AG04449 (cell line): ENCODE measurements at regions not wholly inside any gene's neighbourhood (a gene's known extent, or its start where the extent isn't known, plus 50 kb on each side); places are given as distances from the start of the nearest gene placed in this dataset.

Source experiments
- CTCF ChIA-PET: fragments of 350-600 bp; formaldehyde crosslinking; extraction: SDS; loops from one replicate; lab custom pipeline; 2021; ENCODE audit warnings: antibody characterized with exemption; lab: Yijun Ruan, JAX
- POLR2A ChIA-PET: fragments of 400-600, 350-600 bp; formaldehyde crosslinking; extraction: SDS; loops from one replicate; lab custom pipeline; 2020; ENCODE audit warnings: antibody characterized with exemption, inconsistent platforms; lab: Yijun Ruan, JAX
- DNase-seq: peaks from one replicate; pipeline ENCODE4 v3.0.0-alpha.2; 2010; ENCODE audit warnings: low read depth, low spot score
- H3K4me3 ChIP-seq: 2 replicates; pipeline ENCODE4 v1.5.1; 2011; ENCODE audit warnings: low read depth, mild to moderate bottlenecking, control low read depth, low read length
- TF ChIP-seq, protein P1 (sequence below): IDR thresholded peaks from one replicate; pipeline ENCODE4 v1.5.1; 2011; ENCODE audit warnings: mild to moderate bottlenecking, moderate library complexity, low read length, control low read depth, inconsistent platforms; ENCODE audit not compliant: insufficient read depth; ENCODE audit errors: missing control alignments

DNA sequence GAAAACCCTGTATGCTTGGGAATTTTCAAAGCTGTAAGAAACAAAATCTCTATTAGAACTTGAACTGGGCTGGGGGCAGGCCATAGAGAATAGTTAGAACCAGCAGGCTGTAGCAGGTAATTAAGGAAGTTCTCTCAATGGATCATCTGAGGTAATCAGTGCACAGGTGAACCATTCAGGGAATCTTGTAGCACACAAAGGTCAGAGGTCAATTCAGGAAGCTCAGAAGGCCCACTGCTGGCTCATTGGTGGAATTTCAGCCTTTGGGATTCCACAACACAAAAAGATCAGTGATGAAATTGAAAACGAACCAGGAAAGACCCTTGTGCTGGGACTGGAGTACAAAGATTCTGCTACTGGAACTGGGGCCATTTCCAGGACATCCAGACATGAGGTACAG, 82.0 kb downstream of the TMEM168 start:
- H3K4me3 ChIP-seq = no peak overlapping the region
- DNase-seq = no peak
- ChIA-PET CTCF (interaction anchor here (0.8 kb wide), 1 partner anchor 19 kb away, joined by 3 read pairs; no protein-coding TSS in a partner anchor), POLR2A (no interaction called here)
- TF ChIP-seq, protein P1, sequence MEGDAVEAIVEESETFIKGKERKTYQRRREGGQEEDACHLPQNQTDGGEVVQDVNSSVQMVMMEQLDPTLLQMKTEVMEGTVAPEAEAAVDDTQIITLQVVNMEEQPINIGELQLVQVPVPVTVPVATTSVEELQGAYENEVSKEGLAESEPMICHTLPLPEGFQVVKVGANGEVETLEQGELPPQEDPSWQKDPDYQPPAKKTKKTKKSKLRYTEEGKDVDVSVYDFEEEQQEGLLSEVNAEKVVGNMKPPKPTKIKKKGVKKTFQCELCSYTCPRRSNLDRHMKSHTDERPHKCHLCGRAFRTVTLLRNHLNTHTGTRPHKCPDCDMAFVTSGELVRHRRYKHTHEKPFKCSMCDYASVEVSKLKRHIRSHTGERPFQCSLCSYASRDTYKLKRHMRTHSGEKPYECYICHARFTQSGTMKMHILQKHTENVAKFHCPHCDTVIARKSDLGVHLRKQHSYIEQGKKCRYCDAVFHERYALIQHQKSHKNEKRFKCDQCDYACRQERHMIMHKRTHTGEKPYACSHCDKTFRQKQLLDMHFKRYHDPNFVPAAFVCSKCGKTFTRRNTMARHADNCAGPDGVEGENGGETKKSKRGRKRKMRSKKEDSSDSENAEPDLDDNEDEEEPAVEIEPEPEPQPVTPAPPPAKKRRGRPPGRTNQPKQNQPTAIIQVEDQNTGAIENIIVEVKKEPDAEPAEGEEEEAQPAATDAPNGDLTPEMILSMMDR = no peak
